Cardiac muscle cell (in vitro differentiated cells and primary cell): ENCODE measurements at regions not wholly inside any gene's neighbourhood (a gene's known extent, or its start where the extent isn't known, plus 50 kb on each side); places are given as distances from the start of the nearest gene placed in this dataset.

ENCODE experiments used
- DNase-seq, 2 donors: peaks; one replicate each; pipeline versions ENCODE4 v3.0.0 to v3.0.0-alpha.2; 2010 to 2017; ENCODE audit warnings: low read depth in 1 of 2, low spot score in 1 of 2
- H3K27ac ChIP-seq: fragments of 200-600 bp; sonication (generic); 2 replicates; pipeline ENCODE4 v1.5.1; 2016
- H3K27me3 ChIP-seq: fragments of 200-600 bp; sonication (generic); 2 replicates; pipeline ENCODE4 v1.6.0; 2016; ENCODE audit warnings: control low read depth
- H3K36me3 ChIP-seq: fragments of 200-600 bp; sonication (generic); 2 replicates; pipeline ENCODE4 v1.5.1; 2016; ENCODE audit warnings: control low read depth
- H3K4me1 ChIP-seq: fragments of 200-600 bp; sonication (generic); 2 replicates; pipeline ENCODE4 v1.8.1; 2017; ENCODE audit warnings: low read depth, mild to moderate bottlenecking, mixed run types
- H3K4me3 ChIP-seq: fragments of 200-600 bp; sonication (generic); 2 replicates; pipeline ENCODE4 v1.5.1; 2016; ENCODE audit warnings: mild to moderate bottlenecking
- H3K9me3 ChIP-seq: fragments of 200-600 bp; sonication (generic); 2 replicates; pipeline ENCODE4 v1.5.1; 2017; ENCODE audit warnings: low read depth, mild to moderate bottlenecking, control low read depth
- CTCF ChIP-seq: IDR thresholded peaks from 2 replicates; pipeline ENCODE4 v1.5.1; 2012; ENCODE audit warnings: low read depth, mild to moderate bottlenecking, low read length

- DNase-seq, result no peak
- no peak for TF ChIP-seq CTCF
- no peak overlapping the region for H3K4me3 ChIP-seq
Observed at GRCh38 chr3:106217745-106218144, 348.9 kb upstream of the CBLB start.

DNA sequence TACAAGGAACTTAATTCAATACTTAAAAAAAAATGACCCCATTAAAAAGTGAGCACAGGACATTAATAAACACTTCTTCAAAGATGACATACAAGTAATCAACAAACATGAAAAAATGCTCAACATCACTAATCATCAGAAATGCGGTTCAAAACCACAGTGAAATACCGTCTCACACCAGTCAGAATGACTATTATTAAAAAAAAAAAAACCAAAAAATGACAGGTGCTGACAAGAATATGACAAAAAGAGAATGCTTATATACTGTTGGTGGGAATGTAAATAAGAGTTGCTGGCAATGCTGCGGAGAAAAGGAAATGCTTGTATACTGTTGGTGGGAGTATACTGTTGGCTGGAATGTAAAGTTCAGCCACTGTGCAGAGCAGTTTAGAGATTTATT, 358.3 kb upstream of the CBLB start:
- no peak for TF ChIP-seq CTCF
- H3K27me3 ChIP-seq, result no peaks in the 10 kb centered on the region

More at GRCh38 chr3:106217745-106218144, 348.9 kb upstream of the CBLB start:
- Histone ChIP-seq H3K27me3 (no peaks in the 10 kb centered on the region), H3K36me3 (no peaks in the 10 kb centered on the region), H3K27ac (no peak overlapping the region), H3K4me1 (no peaks in the 10 kb centered on the region), H3K9me3 (no peaks in the 10 kb centered on the region)

GRCh38 chr3:106228271-106228670, 359.5 kb upstream of the CBLB start:
- Histone ChIP-seq H3K36me3 (no peaks in the 10 kb centered on the region), H3K4me3 (no peak overlapping the region), H3K9me3 (no peaks in the 10 kb centered on the region), H3K27me3 (no peaks in the 10 kb centered on the region), H3K4me1 (no peaks in the 10 kb centered on the region), H3K27ac (no peak overlapping the region)
- TF ChIP-seq CTCF, result no peak
- no peak for DNase-seq

More for the DNA sequence above, 358.3 kb upstream of the CBLB start:
- Histone ChIP-seq H3K9me3 (no peaks in the 10 kb centered on the region), H3K4me1 (no peaks in the 10 kb centered on the region), H3K36me3 (no peaks in the 10 kb centered on the region), H3K4me3 (no peak overlapping the region), H3K27ac (no peak overlapping the region)
- no peak for DNase-seq

GRCh38 chr3:106229495-106230278, 360.9 kb upstream of the CBLB start:
- no peaks in the 10 kb centered on the region for H3K27me3 ChIP-seq
- no peak overlapping the region for H3K27ac ChIP-seq
- no peak for TF ChIP-seq CTCF
- DNase-seq, result no peak
- no peaks in the 10 kb centered on the region for H3K4me1 ChIP-seq
- H3K9me3 ChIP-seq, result no peaks in the 10 kb centered on the region
- no peaks in the 10 kb centered on the region for H3K36me3 ChIP-seq
- H3K4me3 ChIP-seq, result no peak overlapping the region

DNA sequence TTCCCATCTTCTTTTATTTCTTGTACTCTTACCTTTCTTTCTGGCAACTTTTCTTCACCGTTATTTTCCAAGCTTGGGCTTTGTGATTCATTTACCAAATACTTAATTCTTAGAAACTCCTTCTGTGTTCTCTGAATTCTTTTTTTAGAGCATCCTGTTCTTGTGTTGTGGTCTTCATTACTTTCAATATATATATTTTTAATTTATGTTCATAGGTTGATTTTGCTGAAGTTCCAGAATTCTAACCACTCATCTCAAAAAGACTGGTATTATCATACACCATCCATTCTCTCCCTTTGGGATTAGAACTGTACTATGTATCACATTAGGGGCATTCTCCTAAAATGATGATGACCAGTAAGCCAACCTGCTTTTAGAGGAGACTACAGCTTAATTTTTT, 362.3 kb upstream of the CBLB start:
- Histone ChIP-seq H3K27me3 (no peaks in the 10 kb centered on the region), H3K4me3 (no peak overlapping the region), H3K9me3 (no peaks in the 10 kb centered on the region), H3K36me3 (no peaks in the 10 kb centered on the region), H3K27ac (no peak overlapping the region), H3K4me1 (no peaks in the 10 kb centered on the region)
- DNase-seq, result no peak
- TF ChIP-seq CTCF, result no peak
